Suprapubic skin (tissue), 4 donors: ENCODE measurements at regions not wholly inside any gene's neighbourhood (a gene's known extent, or its start where the extent isn't known, plus 50 kb on each side); places are given as distances from the start of the nearest gene placed in this dataset.

Source experiments
- DNase-seq, 2 donors: peaks; one replicate each; pipeline ENCODE4 v3.0.0-alpha.2; 2019; ENCODE audit warnings: low spot score in 2 of 2
- H3K27ac ChIP-seq: fragments of 200-600 bp; sonication (generic); one replicate; pipeline ENCODE4 v1.5.1; 2019
- H3K27me3 ChIP-seq: fragments of 200-600 bp; sonication (generic); one replicate; pipeline ENCODE4 v1.5.1; 2019
- H3K36me3 ChIP-seq: fragments of 200-600 bp; sonication (generic); one replicate; pipeline ENCODE4 v1.5.1; 2019
- H3K4me1 ChIP-seq: fragments of 200-600 bp; sonication (generic); one replicate; pipeline ENCODE4 v1.5.1; 2019
- H3K4me3 ChIP-seq: fragments of 200-600 bp; sonication (generic); one replicate; pipeline ENCODE4 v1.5.1; 2019; ENCODE audit warnings: mild to moderate bottlenecking
- H3K9me3 ChIP-seq: fragments of 200-600 bp; sonication (generic); one replicate; pipeline ENCODE4 v1.5.1; 2019
- EP300 ChIP-seq: sonication (generic); formaldehyde crosslinking; IDR thresholded peaks from one replicate; pipeline ENCODE4 v1.6.1; 2017; ENCODE audit warnings: antibody characterized with exemption
- POLR2A ChIP-seq, 2 donors: fragments of 450-650 bp; IDR thresholded peaks; one replicate each; pipeline ENCODE4 v1.6.1; 2017; ENCODE audit warnings: antibody characterized with exemption in 2 of 2, mild to moderate bottlenecking in 2 of 2, moderate library complexity in 2 of 2
- POLR2AphosphoS5 ChIP-seq, 3 donors: sonication (generic); formaldehyde crosslinking; IDR thresholded peaks; one replicate each; pipeline ENCODE4 v1.6.1; 2017; ENCODE audit warnings: antibody characterized with exemption in 3 of 3
- WGBS: methylation state at CpG from one replicate; pipeline ENCODE4 v1.1.5; 2018; 5-methylcytosine and 5-hydroxymethylcytosine counted together
- TF ChIP-seq, protein P1 (sequence below), 2 donors: fragments of 200-600 bp in 1 of 2; fragments of 450-650 bp in 1 of 2; sonication (generic) in 1 of 2; IDR thresholded peaks; one replicate each; pipeline ENCODE4 v1.5.1; 2016 to 2019; ENCODE audit warnings: antibody characterized with exemption in 2 of 2, mild to moderate bottlenecking in 1 of 2, moderate library complexity in 1 of 2

DNA sequence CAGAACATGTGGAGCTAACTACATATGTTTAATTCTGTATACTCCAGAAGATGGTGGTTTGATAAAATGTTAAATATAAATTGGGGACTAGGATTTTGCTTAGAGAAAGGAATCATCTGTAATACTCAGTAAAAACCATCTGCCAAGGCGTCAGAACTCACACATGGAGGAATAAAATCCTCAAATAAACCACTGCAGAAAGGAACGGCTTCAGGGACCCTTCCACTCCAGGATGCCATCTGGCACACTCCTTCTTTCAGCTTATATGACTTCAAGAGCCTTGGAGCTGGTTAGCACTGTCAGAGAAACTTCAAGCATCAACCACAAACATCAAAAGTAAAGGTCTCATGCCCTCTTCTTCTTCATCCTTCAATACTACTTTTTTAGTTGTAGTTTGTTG lies 360.6 kb downstream of the PLK2 start:
- Histone ChIP-seq H3K4me3 (no peak overlapping the region), H3K36me3 (no peaks in the 10 kb centered on the region), H3K27me3 (no peaks in the 10 kb centered on the region), H3K27ac (no peak overlapping the region), H3K9me3 (no peaks in the 10 kb centered on the region), H3K4me1 (no peaks in the 10 kb centered on the region)
- TF ChIP-seq POLR2AphosphoS5 (IDR thresholded peaks at IDR 0.05): no peak
- TF ChIP-seq, protein P1, sequence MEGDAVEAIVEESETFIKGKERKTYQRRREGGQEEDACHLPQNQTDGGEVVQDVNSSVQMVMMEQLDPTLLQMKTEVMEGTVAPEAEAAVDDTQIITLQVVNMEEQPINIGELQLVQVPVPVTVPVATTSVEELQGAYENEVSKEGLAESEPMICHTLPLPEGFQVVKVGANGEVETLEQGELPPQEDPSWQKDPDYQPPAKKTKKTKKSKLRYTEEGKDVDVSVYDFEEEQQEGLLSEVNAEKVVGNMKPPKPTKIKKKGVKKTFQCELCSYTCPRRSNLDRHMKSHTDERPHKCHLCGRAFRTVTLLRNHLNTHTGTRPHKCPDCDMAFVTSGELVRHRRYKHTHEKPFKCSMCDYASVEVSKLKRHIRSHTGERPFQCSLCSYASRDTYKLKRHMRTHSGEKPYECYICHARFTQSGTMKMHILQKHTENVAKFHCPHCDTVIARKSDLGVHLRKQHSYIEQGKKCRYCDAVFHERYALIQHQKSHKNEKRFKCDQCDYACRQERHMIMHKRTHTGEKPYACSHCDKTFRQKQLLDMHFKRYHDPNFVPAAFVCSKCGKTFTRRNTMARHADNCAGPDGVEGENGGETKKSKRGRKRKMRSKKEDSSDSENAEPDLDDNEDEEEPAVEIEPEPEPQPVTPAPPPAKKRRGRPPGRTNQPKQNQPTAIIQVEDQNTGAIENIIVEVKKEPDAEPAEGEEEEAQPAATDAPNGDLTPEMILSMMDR (IDR thresholded peaks at IDR 0.05): no peak
- no peak for TF ChIP-seq EP300
- TF ChIP-seq POLR2A (IDR thresholded peaks at IDR 0.05): no peak
- DNase-seq: no peak
- WGBS: 73% methylated on average over 2 of the region's 2 CpGs

DNA sequence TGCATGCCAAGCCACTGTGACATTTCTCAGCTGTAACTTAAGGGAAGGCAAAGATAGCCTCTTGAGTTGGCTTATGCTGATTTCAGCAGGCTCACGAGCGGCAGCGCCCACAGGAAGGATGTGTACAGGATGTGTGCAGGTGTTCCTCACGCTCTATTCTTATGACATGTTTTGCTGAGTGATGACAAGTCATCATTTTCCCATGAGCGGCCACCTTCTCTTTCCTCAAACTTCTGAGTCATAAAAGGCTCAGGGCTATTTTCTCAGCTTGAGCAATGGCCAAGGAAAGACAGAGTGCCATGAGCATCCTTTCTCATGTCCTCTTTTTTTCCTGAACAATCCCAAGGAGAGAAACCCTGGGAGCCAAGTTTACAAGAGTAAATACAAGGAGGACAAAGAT lies 365.9 kb downstream of the PLK2 start:
- Histone ChIP-seq H3K36me3 (no peaks in the 10 kb centered on the region), H3K4me3 (no peak overlapping the region), H3K27ac (no peak overlapping the region), H3K4me1 (no peaks in the 10 kb centered on the region), H3K27me3 (no peaks in the 10 kb centered on the region), H3K9me3 (no peaks in the 10 kb centered on the region)
- no peak for DNase-seq
- whole genome bisulfite sequencing: 34% methylated on average over 5 of the region's 5 CpGs
- no peak for TF ChIP-seq POLR2A (IDR thresholded peaks at IDR 0.05)
- no peak for TF ChIP-seq POLR2AphosphoS5 (IDR thresholded peaks at IDR 0.05)
- TF ChIP-seq EP300: no peak
- TF ChIP-seq, protein P1 (IDR thresholded peaks at IDR 0.05): no peak

DNA sequence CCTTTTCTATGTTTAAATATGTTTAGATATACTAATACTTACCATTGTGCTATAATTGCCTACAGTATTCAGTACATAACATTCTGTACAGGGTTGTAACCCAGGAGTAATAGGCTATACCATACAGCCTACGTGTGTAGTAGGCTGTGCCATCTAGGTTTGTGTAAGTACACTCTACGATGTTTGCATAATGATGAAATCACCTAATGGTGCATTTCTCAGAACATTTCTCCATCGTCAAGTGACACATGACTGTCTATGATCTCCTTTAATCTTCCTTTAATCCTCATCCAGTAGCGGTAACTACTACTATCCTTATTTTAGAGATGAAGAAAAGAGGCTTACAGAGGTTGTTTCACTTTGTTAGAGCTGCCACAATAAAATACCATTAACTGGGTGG lies 369.2 kb downstream of the PLK2 start:
- Histone ChIP-seq H3K4me3 (no peak overlapping the region), H3K27me3 (no peaks in the 10 kb centered on the region), H3K27ac (no peak overlapping the region), H3K4me1 (no peaks in the 10 kb centered on the region), H3K9me3 (no peaks in the 10 kb centered on the region), H3K36me3 (no peaks in the 10 kb centered on the region)
- DNase-seq: no peak
- WGBS: 93% methylated on average over 4 of the region's 4 CpGs
- TF ChIP-seq POLR2AphosphoS5 (IDR thresholded peaks at IDR 0.05): no peak
- no peak for TF ChIP-seq POLR2A (IDR thresholded peaks at IDR 0.05)
- TF ChIP-seq, protein P1 (IDR thresholded peaks at IDR 0.05): no peak
- no peak for TF ChIP-seq EP300

DNA sequence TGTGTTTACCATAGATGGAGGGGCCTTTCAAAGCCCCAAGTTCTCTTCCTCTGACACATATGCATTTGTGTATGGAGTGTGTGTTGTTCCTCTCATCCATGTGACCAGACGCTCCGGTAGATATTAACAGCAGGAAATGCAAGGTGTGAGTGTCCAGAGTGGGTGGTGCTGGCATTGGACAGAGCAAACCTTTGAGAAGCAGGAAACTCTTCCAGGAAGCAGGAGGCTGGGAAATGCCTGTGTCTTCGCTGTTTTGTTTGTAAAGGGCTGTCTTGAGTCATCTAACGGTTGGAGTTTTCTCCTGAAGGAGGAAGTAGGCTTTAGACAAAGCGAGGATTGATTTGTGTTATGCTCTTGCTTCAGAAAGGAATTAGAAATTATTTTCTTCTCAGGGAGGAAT lies 370.9 kb downstream of the PLK2 start:
- H3K4me1 ChIP-seq: no peaks in the 10 kb centered on the region
- H3K36me3 ChIP-seq: no peaks in the 10 kb centered on the region
- H3K9me3 ChIP-seq: no peaks in the 10 kb centered on the region
- 83% methylated on average over 5 of the region's 5 CpGs for WGBS
- H3K4me3 ChIP-seq: no peak overlapping the region
- H3K27ac ChIP-seq: no peak overlapping the region
- H3K27me3 ChIP-seq: no peaks in the 10 kb centered on the region
- DNase-seq: no peak
- TF ChIP-seq, protein P1 (IDR thresholded peaks at IDR 0.05): no peak
- TF ChIP-seq EP300: no peak

DNA sequence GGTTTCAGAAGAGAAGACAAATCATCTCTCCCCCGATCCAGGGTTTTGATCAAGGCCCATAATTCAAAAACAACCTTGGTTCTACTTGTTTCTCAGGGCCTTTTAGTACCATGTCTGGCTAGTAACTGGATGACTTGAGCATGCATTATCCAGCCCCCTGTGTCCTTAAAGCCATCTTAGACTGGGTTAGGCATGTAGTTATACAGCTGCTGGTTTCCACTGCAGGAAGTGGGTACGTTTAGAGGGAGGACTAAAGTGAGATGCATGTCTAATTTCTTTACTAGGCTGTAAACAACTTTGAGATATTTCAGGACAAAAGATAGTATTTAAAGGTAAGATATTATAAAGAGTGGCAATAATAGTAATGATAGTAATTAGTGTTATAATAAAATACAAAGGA lies 372.0 kb downstream of the PLK2 start:
- 88% methylated on average over 2 of the region's 2 CpGs for WGBS

More for the DNA sequence above, 372.0 kb downstream of the PLK2 start:
- no peak for DNase-seq
- no peaks in the 10 kb centered on the region for H3K36me3 ChIP-seq
- H3K27me3 ChIP-seq: no peaks in the 10 kb centered on the region
- H3K9me3 ChIP-seq: no peaks in the 10 kb centered on the region
- no peak overlapping the region for H3K27ac ChIP-seq
- TF ChIP-seq, protein P1 (IDR thresholded peaks at IDR 0.05): no peak
- TF ChIP-seq EP300: no peak
- no peak overlapping the region for H3K4me3 ChIP-seq
- H3K4me1 ChIP-seq: no peaks in the 10 kb centered on the region
